22Rv1 (cell line): ENCODE measurements at regions not wholly inside any gene's neighbourhood (a gene's known extent, or its start where the extent isn't known, plus 50 kb on each side); places are given as distances from the start of the nearest gene placed in this dataset.

Experiments
- CTCF ChIP-seq: fragments of 450-650 bp; IDR thresholded peaks from 2 replicates; pipeline ENCODE4 v1.5.1; 2017; ENCODE audit warnings: mild to moderate bottlenecking
- ZFX ChIP-seq: fragments of 450-650 bp; IDR thresholded peaks from 2 replicates; pipeline ENCODE4 v1.6.1; 2017; ENCODE audit warnings: antibody characterized with exemption, borderline replicate concordance

- TF ChIP-seq CTCF: no peak
- TF ChIP-seq ZFX: no peak
These were observed 971.4 kb downstream of the TTLL7 start for GRCh38 chr1:83027511-83027910.
